ENCODE measurements at regions not wholly inside any gene's neighbourhood (a gene's known extent, or its start where the extent isn't known, plus 50 kb on each side); places are given as distances from the start of the nearest gene placed in this dataset.

GRCh38 chr4:127534041-127534825 is 98.5 kb upstream of the INTU start:
- Histone ChIP-seq H3K36me3 (ENCODE audit: control insufficient read depth in 2 of 2, insufficient read depth in 2 of 2, low read length in 2 of 2) (no peaks in the 10 kb centered on the region), H3K9ac (ENCODE audit: low read depth in 1 of 2, low read length in 2 of 2) (no peak overlapping the region), H3K4me1 (ENCODE audit: control insufficient read depth in 2 of 2, insufficient read depth in 2 of 2, low read length in 2 of 2) (no peaks in the 10 kb centered on the region), H3K9me3 (ENCODE audit: control insufficient read depth in 2 of 2, low read length in 2 of 2) (no peaks in the 10 kb centered on the region), H3K4me3 (ENCODE audit: low read length in 2 of 2) (no peak overlapping the region), H3K27ac (ENCODE audit: low read depth in 2 of 2, low read length in 2 of 2) (no peak overlapping the region), H3K27me3 (ENCODE audit: control insufficient read depth in 2 of 2, insufficient read depth in 2 of 2, low read length in 2 of 2) (no peaks in the 10 kb centered on the region)

DNA sequence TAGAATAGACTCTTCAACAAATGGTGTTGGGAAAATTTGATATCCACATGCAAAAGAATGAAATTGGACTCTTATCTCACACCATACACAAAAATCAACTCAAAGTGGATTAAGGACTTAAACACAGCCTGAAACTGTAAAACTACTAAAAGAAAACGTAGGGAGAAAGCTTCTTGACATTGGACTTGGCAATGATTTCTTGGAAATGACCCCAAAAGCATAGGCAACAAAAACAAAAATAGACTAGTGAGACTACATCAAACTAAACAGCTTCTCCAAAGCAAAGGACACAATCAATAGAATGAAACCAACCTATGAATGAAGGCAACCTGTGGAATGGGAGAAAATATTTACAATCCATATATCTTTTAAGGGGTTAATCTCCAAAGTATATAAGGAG is 94.7 kb upstream of the INTU start:
- Histone ChIP-seq H3K27ac (ENCODE audit: low read depth in 2 of 2, low read length in 2 of 2) (no peak overlapping the region), H3K4me1 (ENCODE audit: control insufficient read depth in 2 of 2, insufficient read depth in 2 of 2, low read length in 2 of 2) (no peaks in the 10 kb centered on the region), H3K9me3 (ENCODE audit: control insufficient read depth in 2 of 2, low read length in 2 of 2) (no peaks in the 10 kb centered on the region), H3K4me3 (ENCODE audit: low read length in 2 of 2) (no peak overlapping the region), H3K27me3 (ENCODE audit: control insufficient read depth in 2 of 2, insufficient read depth in 2 of 2, low read length in 2 of 2) (no peaks in the 10 kb centered on the region), H3K36me3 (ENCODE audit: control insufficient read depth in 2 of 2, insufficient read depth in 2 of 2, low read length in 2 of 2) (no peaks in the 10 kb centered on the region), H3K9ac (ENCODE audit: low read depth in 1 of 2, low read length in 2 of 2) (no peak overlapping the region)

DNA sequence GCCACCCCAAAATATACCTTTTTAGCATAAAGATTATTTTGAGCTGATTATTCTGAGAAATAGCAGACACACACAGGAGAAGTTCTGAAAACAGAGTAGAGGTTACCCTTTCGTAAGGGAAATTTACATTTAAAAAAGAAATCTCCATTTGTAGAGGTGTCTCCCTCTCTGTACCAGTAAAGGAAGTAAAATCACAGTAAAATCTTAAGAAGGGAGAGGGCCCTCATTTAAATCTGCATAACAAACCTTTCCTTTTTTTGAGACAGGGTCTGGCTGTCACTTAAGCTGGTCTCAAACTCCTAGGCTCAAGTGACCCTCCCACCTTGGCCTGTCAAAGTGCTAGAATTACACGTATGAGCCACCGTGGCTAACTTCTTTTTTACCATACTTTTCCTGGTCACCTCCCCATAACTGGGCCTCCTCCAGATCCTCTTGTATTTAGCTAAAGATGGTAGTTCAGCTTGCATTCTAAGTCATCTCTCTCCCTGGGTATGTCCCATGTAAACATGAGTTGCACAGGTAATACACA is 92.2 kb upstream of the INTU start:
- Histone ChIP-seq H3K4me1 (ENCODE audit: control insufficient read depth in 2 of 2, insufficient read depth in 2 of 2, low read length in 2 of 2) (no peaks in the 10 kb centered on the region), H3K27ac (ENCODE audit: low read depth in 2 of 2, low read length in 2 of 2) (no peak overlapping the region), H3K9ac (ENCODE audit: low read depth in 1 of 2, low read length in 2 of 2) (no peak overlapping the region), H3K9me3 (ENCODE audit: control insufficient read depth in 2 of 2, low read length in 2 of 2) (no peaks in the 10 kb centered on the region), H3K36me3 (ENCODE audit: control insufficient read depth in 2 of 2, insufficient read depth in 2 of 2, low read length in 2 of 2) (no peaks in the 10 kb centered on the region), H3K27me3 (ENCODE audit: control insufficient read depth in 2 of 2, insufficient read depth in 2 of 2, low read length in 2 of 2) (no peaks in the 10 kb centered on the region), H3K4me3 (ENCODE audit: low read length in 2 of 2) (no peak overlapping the region)

DNA sequence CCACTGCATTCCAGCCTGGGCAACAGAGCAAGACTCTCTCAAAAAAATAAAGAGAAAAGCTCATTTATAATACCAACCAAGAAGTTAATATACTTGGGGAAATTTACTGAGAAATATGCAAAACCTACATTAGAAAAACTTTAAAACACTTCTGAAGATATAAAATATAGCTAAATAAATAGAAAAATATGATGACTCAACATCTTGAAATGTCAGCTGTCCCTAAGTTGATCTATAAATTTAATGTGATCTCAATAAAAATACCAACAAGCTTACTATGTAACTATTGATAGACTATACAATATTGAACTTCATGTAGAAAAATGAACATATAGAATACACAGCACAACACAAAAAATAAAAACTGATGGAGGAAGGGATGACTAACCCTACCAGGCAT is 87.5 kb upstream of the INTU start:
- Histone ChIP-seq H3K9ac (ENCODE audit: low read depth in 1 of 2, low read length in 2 of 2) (no peak overlapping the region), H3K36me3 (ENCODE audit: control insufficient read depth in 2 of 2, insufficient read depth in 2 of 2, low read length in 2 of 2) (no peaks in the 10 kb centered on the region)

DNA sequence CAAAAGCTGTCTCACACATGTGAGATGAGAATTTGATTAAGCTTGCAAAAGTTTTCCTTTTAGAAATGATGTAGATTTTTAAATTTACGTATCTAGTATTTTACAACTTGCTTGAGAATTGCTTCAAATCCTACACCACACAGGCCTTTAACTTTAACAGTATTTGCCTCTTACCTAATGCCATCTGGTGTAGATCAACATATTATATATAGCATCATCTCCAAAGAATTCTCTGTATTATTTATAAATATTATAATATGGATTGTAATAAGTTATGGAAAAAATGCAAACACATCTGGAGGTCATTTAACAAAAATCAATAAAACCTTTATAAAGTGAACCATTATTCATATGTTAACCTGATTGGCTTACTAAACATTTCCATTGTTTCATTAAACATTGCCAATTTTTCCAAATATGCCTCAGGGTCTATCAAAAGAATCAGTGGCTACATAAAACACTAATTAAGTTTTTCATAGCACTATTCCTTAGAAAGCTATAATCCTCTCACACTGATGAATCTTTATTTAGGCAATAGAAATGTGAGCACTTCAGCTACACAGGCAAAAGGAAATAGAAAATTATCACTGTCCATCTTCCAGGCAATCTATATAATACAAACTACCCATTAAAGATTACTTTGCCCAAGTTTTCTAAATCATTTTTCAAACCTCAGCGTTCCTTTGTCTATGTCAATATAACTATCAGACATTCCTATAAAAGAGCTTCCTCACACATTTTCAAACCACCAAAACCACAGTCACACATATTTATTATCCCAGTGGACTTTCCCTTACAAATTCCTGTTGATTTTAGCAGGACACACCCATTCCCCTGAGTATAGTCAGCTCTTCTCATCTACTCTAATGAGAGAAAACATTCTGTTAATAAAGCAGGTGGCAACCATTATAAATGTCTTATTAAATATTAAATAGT is 83.5 kb upstream of the INTU start:
- no peak overlapping the region for H3K4me3 ChIP-seq (ENCODE audit: low read length in 2 of 2)
- H3K27me3 ChIP-seq (ENCODE audit: control insufficient read depth in 2 of 2, insufficient read depth in 2 of 2, low read length in 2 of 2): no peaks in the 10 kb centered on the region
- no peak overlapping the region for H3K9ac ChIP-seq (ENCODE audit: low read depth in 1 of 2, low read length in 2 of 2)
- no peaks in the 10 kb centered on the region for H3K9me3 ChIP-seq (ENCODE audit: control insufficient read depth in 2 of 2, low read length in 2 of 2)
- no peaks in the 10 kb centered on the region for H3K36me3 ChIP-seq (ENCODE audit: control insufficient read depth in 2 of 2, insufficient read depth in 2 of 2, low read length in 2 of 2)
- H3K27ac ChIP-seq (ENCODE audit: low read depth in 2 of 2, low read length in 2 of 2): no peak overlapping the region
- H3K4me1 ChIP-seq (ENCODE audit: control insufficient read depth in 2 of 2, insufficient read depth in 2 of 2, low read length in 2 of 2): no peaks in the 10 kb centered on the region

More for the DNA sequence above, 87.5 kb upstream of the INTU start:
- Histone ChIP-seq H3K27ac (ENCODE audit: low read depth in 2 of 2, low read length in 2 of 2) (no peak overlapping the region), H3K9me3 (ENCODE audit: control insufficient read depth in 2 of 2, low read length in 2 of 2) (no peaks in the 10 kb centered on the region), H3K4me3 (ENCODE audit: low read length in 2 of 2) (no peak overlapping the region), H3K27me3 (ENCODE audit: control insufficient read depth in 2 of 2, insufficient read depth in 2 of 2, low read length in 2 of 2) (no peaks in the 10 kb centered on the region), H3K4me1 (ENCODE audit: control insufficient read depth in 2 of 2, insufficient read depth in 2 of 2, low read length in 2 of 2) (no peaks in the 10 kb centered on the region)

DNA sequence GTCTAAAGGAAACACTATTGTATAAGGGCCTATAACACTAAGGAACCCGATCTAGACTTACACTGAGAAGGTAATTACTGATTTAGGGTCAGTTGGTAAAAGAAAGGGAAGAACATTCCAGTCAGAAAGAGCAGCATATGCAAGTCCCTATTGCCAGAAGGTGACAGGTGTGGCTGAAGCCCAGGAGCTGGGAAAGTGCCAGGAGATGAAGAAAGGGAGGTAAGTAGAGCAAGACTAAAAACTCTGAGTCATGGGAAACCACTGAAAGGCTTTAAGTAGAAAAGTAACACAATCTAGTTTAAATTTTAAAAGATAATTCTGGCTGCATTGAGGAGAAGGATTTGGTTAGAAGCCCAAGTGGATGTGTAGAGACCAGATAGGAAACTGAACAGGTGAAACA is 77.7 kb upstream of the INTU start:
- Histone ChIP-seq H3K4me1 (ENCODE audit: control insufficient read depth in 2 of 2, insufficient read depth in 2 of 2, low read length in 2 of 2) (no peaks in the 10 kb centered on the region), H3K27me3 (ENCODE audit: control insufficient read depth in 2 of 2, insufficient read depth in 2 of 2, low read length in 2 of 2) (no peaks in the 10 kb centered on the region)

DNA sequence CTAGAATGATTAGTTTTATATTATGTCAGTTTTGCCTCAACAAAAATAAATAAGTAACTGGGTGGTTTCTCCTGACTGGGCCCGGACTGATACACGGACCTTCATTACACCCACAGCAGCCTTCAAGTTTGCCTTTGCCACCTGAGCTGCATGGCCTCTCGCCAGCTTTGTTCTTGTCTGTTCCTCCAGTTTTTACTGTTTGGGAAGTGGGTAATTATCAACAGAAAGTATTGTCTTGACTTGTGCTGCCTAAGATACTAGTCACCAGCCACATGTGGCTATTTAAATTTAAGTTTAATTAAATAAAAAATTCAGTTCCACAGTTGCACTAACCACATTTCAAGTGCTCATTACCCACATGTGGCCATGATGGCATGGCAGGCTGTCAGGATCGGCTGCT is 74.7 kb upstream of the INTU start:
- no peaks in the 10 kb centered on the region for H3K9me3 ChIP-seq (ENCODE audit: control insufficient read depth in 2 of 2, low read length in 2 of 2)
- no peak overlapping the region for H3K27ac ChIP-seq (ENCODE audit: low read depth in 2 of 2, low read length in 2 of 2)
- H3K4me3 ChIP-seq (ENCODE audit: low read length in 2 of 2): no peak overlapping the region
- no peak overlapping the region for H3K9ac ChIP-seq (ENCODE audit: low read depth in 1 of 2, low read length in 2 of 2)
- H3K27me3 ChIP-seq (ENCODE audit: control insufficient read depth in 2 of 2, insufficient read depth in 2 of 2, low read length in 2 of 2): no peaks in the 10 kb centered on the region
- no peaks in the 10 kb centered on the region for H3K36me3 ChIP-seq (ENCODE audit: control insufficient read depth in 2 of 2, insufficient read depth in 2 of 2, low read length in 2 of 2)
- no peaks in the 10 kb centered on the region for H3K4me1 ChIP-seq (ENCODE audit: control insufficient read depth in 2 of 2, insufficient read depth in 2 of 2, low read length in 2 of 2)

More for the DNA sequence above, 77.7 kb upstream of the INTU start:
- Histone ChIP-seq H3K27ac (ENCODE audit: low read depth in 2 of 2, low read length in 2 of 2) (no peak overlapping the region), H3K9ac (ENCODE audit: low read depth in 1 of 2, low read length in 2 of 2) (no peak overlapping the region), H3K36me3 (ENCODE audit: control insufficient read depth in 2 of 2, insufficient read depth in 2 of 2, low read length in 2 of 2) (no peaks in the 10 kb centered on the region), H3K9me3 (ENCODE audit: control insufficient read depth in 2 of 2, low read length in 2 of 2) (no peaks in the 10 kb centered on the region), H3K4me3 (ENCODE audit: low read length in 2 of 2) (no peak overlapping the region)

GRCh38 chr4:127558489-127559407 is 74.0 kb upstream of the INTU start:
- no peaks in the 10 kb centered on the region for H3K36me3 ChIP-seq (ENCODE audit: control insufficient read depth in 2 of 2, insufficient read depth in 2 of 2, low read length in 2 of 2)
- no peak overlapping the region for H3K9ac ChIP-seq (ENCODE audit: low read depth in 1 of 2, low read length in 2 of 2)
- H3K27ac ChIP-seq (ENCODE audit: low read depth in 2 of 2, low read length in 2 of 2): no peak overlapping the region
- no peaks in the 10 kb centered on the region for H3K27me3 ChIP-seq (ENCODE audit: control insufficient read depth in 2 of 2, insufficient read depth in 2 of 2, low read length in 2 of 2)
- no peak overlapping the region for H3K4me3 ChIP-seq (ENCODE audit: low read length in 2 of 2)
- no peaks in the 10 kb centered on the region for H3K4me1 ChIP-seq (ENCODE audit: control insufficient read depth in 2 of 2, insufficient read depth in 2 of 2, low read length in 2 of 2)
- no peaks in the 10 kb centered on the region for H3K9me3 ChIP-seq (ENCODE audit: control insufficient read depth in 2 of 2, low read length in 2 of 2)

GRCh38 chr4:127559981-127560380 is 72.8 kb upstream of the INTU start:
- H3K4me3 ChIP-seq (ENCODE audit: low read length in 2 of 2): no peak overlapping the region
- no peaks in the 10 kb centered on the region for H3K27me3 ChIP-seq (ENCODE audit: control insufficient read depth in 2 of 2, insufficient read depth in 2 of 2, low read length in 2 of 2)

More at GRCh38 chr4:127559981-127560380, 72.8 kb upstream of the INTU start:
- no peaks in the 10 kb centered on the region for H3K9me3 ChIP-seq (ENCODE audit: control insufficient read depth in 2 of 2, low read length in 2 of 2)
- H3K27ac ChIP-seq (ENCODE audit: low read depth in 2 of 2, low read length in 2 of 2): no peak overlapping the region
- H3K4me1 ChIP-seq (ENCODE audit: control insufficient read depth in 2 of 2, insufficient read depth in 2 of 2, low read length in 2 of 2): no peaks in the 10 kb centered on the region
- H3K9ac ChIP-seq (ENCODE audit: low read depth in 1 of 2, low read length in 2 of 2): no peak overlapping the region
- H3K36me3 ChIP-seq (ENCODE audit: control insufficient read depth in 2 of 2, insufficient read depth in 2 of 2, low read length in 2 of 2): no peaks in the 10 kb centered on the region

Measured in mucosa of rectum (tissue), 2 donors.